Psoas muscle (tissue), 7 donors: ENCODE measurements at regions not wholly inside any gene's neighbourhood (a gene's known extent, or its start where the extent isn't known, plus 50 kb on each side); places are given as distances from the start of the nearest gene placed in this dataset.

Experiments
- ATAC-seq, 4 donors: fragments of 200-7000 bp; cut with Tn5 transposase; one replicate each; pipeline ENCODE4 v1.9.1; 2020; ENCODE audit warnings: moderate library complexity in 3 of 4, mild to moderate bottlenecking in 2 of 4
- DNase-seq, 2 donors: peaks; one replicate each; pipeline ENCODE4 v3.0.0-alpha.2; 2020
- H3K27ac ChIP-seq: fragments of 200-600 bp; one replicate; pipeline ENCODE4 v1.8.0; 2022
- H3K27me3 ChIP-seq, 3 donors: fragments of 200-600 bp in 1 of 3; one replicate each; pipeline versions ENCODE4 v1.6.1 to v1.8.0; 2013 to 2022; ENCODE audit warnings: low read length in 2 of 3, mild to moderate bottlenecking in 2 of 3, moderate library complexity in 1 of 3; ENCODE audit not compliant: insufficient read depth in 3 of 3
- H3K36me3 ChIP-seq, 2 donors: fragments of 200-600 bp in 1 of 2; one replicate each; pipeline versions ENCODE4 v1.6.1 to v1.8.0; 2013 to 2022; ENCODE audit warnings: low read depth in 1 of 2, mild to moderate bottlenecking in 1 of 2, moderate library complexity in 1 of 2; ENCODE audit not compliant: insufficient read depth in 1 of 2
- H3K4me1 ChIP-seq: fragments of 200-600 bp; one replicate; pipeline ENCODE4 v1.8.0; 2022
- H3K4me3 ChIP-seq: fragments of 200-600 bp; one replicate; pipeline ENCODE4 v1.8.0; 2022; ENCODE audit warnings: mild to moderate bottlenecking
- H3K9me3 ChIP-seq: fragments of 200-600 bp; one replicate; pipeline ENCODE4 v1.8.0; 2022
- WGBS, 3 donors: extraction: QIAGEN DNeasy Blood & Tissue Kit; methylation state at CpG; one replicate each; pipeline versions ENCODE4 v1.1.6 to v1.1.7; 2013; 5-methylcytosine and 5-hydroxymethylcytosine counted together
- intact Hi-C, 2 donors: fragments of 100-400 bp; cut with DNase I; formaldehyde crosslinking; loops; one replicate each; pipeline versions ENCODE4 v1.11.0 to v1.14.2; 2022
- TF ChIP-seq, protein P1 (sequence below): fragments of 200-600 bp; IDR thresholded peaks from one replicate; pipeline ENCODE4 v1.8.0; 2022; ENCODE audit warnings: antibody characterized with exemption
- donor health status: healthy with polysubstance abuse.
- donor health status: DM: no; HTN: no; CAD: no; lungs with moderate emphysema.
- donor health status: Bipolar disorder and iron deficiency.
- donor health status: healthy.
- donor health status: DM: yes; HTN: yes; CAD: no.
- donor health status: DM: no; HTN: no; CAD: no.
- donor health status: DM: yes; HTN: yes; CAD: no.

- no peak for DNase-seq
- no peaks in the 10 kb centered on the region for H3K9me3 ChIP-seq
- WGBS, 3 donors, result 49 to 65% (median 50%) methylated on average over 2 of the region's 2 CpGs
- H3K27ac ChIP-seq, result no peak overlapping the region
- H3K4me3 ChIP-seq, result no peak overlapping the region
- no peaks in the 10 kb centered on the region for H3K27me3 ChIP-seq
- no peak for ATAC-seq
- intact Hi-C loops, result no loop called here
- H3K4me1 ChIP-seq, result no peaks in the 10 kb centered on the region
- no peaks in the 10 kb centered on the region for H3K36me3 ChIP-seq
- TF ChIP-seq, protein P1, sequence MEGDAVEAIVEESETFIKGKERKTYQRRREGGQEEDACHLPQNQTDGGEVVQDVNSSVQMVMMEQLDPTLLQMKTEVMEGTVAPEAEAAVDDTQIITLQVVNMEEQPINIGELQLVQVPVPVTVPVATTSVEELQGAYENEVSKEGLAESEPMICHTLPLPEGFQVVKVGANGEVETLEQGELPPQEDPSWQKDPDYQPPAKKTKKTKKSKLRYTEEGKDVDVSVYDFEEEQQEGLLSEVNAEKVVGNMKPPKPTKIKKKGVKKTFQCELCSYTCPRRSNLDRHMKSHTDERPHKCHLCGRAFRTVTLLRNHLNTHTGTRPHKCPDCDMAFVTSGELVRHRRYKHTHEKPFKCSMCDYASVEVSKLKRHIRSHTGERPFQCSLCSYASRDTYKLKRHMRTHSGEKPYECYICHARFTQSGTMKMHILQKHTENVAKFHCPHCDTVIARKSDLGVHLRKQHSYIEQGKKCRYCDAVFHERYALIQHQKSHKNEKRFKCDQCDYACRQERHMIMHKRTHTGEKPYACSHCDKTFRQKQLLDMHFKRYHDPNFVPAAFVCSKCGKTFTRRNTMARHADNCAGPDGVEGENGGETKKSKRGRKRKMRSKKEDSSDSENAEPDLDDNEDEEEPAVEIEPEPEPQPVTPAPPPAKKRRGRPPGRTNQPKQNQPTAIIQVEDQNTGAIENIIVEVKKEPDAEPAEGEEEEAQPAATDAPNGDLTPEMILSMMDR, result no peak
These were observed 57.5 kb upstream of the HTR1A start for GRCh38 chr5:64019746-64020145.

GRCh38 chr5:64018966-64019365 lies 56.7 kb upstream of the HTR1A start:
- ATAC-seq (no peak), DNase-seq (no peak)
- Histone ChIP-seq H3K27ac (no peak overlapping the region), H3K4me1 (no peaks in the 10 kb centered on the region), H3K4me3 (no peak overlapping the region), H3K36me3 (no peaks in the 10 kb centered on the region), H3K27me3 (no peaks in the 10 kb centered on the region), H3K9me3 (no peaks in the 10 kb centered on the region)
- intact Hi-C loops, result no loop called here
- WGBS, 3 donors, result 24 to 37% (median 34%) methylated on average over 2 of the region's 2 CpGs
- TF ChIP-seq, protein P1, result no peak

GRCh38 chr5:64015824-64016223 lies 53.6 kb upstream of the HTR1A start:
- WGBS, 3 donors, result 74 to 88% (median 74%) methylated on average over 1 of the region's 1 CpG
- intact Hi-C loops, result no loop called here

More at GRCh38 chr5:64015824-64016223, 53.6 kb upstream of the HTR1A start:
- no peaks in the 10 kb centered on the region for H3K9me3 ChIP-seq
- H3K27me3 ChIP-seq, result no peaks in the 10 kb centered on the region
- H3K36me3 ChIP-seq, result no peaks in the 10 kb centered on the region
- H3K4me1 ChIP-seq, result no peaks in the 10 kb centered on the region
- no peak overlapping the region for H3K4me3 ChIP-seq
- ATAC-seq (no peak), DNase-seq (no peak)
- TF ChIP-seq, protein P1, result no peak
- H3K27ac ChIP-seq, result no peak overlapping the region
